GOT3 (cell line): ENCODE measurements at regions not wholly inside any gene's neighbourhood (a gene's known extent, or its start where the extent isn't known, plus 50 kb on each side); places are given as distances from the start of the nearest gene placed in this dataset.

Experiments
- DNase-seq: peaks from one replicate; lab custom pipeline; 2025; ENCODE audit warnings: mixed read lengths; lab: John Stamatoyannopoulos, UW

DNA sequence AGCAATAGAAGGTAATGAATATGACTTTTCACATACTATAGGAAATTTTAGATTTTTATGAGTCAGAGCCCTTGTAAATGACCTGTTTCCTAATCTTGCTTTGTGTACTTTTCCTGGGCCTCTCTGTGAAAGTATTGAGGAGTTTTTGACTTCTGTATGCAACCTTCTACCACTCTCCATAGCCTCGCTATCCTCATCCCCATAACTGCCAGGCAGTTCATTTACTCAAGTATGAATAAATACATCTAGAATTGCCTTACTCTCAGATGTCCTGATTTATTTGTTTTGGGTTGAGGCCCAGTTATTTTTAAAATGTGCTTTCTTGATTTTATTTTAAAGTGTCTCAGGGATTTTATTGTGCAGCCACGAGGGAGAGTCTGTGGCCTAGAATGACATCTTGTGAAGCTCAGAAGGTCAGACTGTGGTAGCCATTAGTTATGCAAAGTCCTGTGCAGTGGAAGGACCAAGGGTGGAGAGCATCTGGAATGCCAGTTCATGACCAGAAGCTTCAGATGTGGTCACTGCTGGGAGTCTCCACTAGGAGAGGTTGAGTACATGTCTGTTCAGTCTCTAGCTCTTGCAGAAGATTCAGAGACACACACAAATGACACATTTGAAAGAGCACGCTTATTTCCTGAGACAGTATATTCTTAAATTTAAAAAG lies 346.2 kb upstream of the IMPG1 start:
- no peak for DNase-seq

DNA sequence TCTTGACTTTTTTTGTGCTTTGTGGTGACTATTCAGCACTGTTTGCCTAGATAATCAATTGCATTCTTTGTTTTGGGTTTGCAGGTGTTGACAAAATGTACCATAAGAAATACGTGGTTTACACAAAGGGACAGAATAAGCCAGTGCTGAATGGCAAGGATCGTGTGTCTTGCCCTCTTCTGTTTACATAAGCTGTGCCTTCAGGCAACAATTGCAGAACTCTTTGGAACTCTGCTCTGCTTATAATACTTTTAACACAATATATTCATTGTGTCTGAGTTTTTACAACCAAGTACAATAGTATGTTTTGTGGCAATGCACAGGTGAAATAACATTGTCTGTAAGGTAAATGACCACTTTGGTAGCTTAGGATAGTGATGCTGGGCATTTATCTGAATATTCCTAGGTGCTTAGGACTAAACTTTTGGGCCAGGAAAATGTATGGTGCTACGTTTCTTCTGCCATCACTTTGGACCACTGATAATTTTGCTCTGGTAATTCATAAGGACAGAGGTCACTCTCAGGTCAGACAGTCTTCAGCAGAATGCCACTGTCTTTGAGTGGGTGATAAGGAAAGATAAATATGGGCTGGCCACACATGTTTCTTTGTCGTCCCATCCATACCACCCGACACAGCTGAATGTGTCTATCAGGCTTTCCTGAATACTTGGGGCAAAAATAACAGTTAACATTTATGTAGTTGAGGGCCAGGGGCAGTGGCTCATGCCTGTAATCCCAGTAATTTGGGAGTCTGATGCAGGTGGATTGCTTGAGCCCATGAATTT lies 344.6 kb upstream of the IMPG1 start:
- no peak for DNase-seq

DNA sequence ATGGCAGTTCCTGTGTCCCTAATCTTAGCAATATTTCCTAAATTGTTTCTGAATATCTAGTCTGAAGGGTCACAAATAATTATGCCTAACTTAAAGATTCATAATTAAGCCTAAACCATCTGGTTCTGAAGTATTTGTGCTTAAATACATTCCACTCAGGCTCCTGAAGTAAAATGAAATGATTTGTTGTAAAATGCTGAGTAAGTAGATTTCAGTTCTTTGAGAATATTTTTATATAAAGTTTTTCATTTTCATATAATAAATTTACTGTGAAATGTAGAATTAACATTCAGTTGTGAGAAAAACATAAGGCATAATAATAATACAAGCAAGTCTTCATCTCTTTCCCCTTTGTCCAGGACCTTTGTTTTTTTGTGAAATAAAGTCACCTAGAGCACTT lies 330.6 kb upstream of the IMPG1 start:
- DNase-seq, result no peak

DNA sequence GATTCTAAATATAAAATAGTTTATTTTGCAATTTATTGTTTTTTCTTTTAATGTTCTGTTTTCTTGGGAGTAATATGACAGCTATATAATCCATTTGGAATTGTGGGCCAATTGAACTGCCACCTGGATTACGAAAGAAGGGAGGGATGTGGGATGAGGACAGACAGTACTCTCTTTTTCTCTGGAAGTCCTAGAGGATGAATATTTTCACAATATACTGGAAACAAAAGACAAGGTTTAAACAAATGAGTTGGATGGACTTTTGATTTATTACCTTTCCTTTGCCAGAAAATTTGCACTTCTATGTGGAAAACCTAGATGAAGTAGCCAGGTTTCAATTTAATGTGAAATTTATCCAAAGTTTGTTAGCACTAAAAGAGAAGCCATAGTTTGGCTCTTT lies 325.5 kb upstream of the IMPG1 start:
- DNase-seq, result no peak

DNA sequence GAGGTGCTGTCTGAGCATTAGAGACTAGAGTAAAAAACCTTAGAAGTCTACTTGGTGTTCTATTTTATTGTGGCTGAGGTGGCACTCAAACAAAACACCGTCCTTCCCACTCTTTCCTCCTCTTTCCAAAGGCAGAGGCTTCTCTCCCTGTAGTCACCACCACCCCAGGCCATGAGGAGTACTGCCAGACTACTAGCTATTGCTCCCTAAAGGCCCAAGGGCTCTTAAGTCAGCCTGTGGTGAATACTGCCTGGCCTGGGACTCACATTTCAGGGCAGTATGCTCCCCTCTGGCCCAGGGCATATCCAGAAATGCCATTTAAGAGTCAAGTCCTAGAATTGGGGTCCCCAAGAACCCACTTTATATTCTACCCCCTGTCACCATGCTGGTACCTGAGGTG lies 309.7 kb upstream of the IMPG1 start:
- DNase-seq, result no peak

DNA sequence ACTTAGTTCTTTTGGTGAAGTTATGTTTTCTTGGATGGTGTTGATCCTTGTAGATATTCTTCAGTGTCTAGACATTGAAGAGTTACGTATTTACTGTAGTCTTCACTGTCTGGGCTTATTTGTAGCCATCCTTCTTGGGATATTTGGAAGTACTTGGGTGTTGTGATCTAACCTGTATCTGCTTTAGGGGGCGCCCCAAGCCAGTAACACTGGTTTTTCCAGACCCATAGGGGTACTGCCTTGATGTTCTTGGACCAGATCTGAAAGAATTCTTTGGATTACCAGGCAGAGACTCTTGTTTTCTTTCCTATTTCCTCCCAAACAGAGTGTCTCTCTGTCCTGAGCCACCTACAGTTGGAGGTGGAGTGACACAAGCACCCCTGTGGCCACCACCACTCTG lies 309.1 kb upstream of the IMPG1 start:
- DNase-seq, result no peak

DNA sequence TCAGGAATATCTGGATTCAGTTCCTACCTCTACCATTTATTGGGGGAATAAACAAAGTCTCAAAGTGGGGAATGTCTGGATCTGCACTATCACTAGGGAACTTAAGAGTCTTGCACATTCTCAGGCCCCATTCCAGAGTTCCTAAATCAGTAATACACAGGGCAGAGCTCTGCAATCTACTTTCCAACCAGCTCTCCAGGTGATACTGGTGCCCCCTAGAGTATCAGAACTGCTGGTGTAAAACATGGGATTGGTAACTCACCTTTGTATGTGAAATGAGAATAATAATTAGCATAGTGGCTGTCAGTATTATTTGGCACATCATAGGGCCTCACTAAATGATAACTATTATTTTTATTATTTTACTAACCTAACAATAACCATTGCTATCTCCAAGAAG lies 278.8 kb upstream of the IMPG1 start:
- DNase-seq, result no peak

DNA sequence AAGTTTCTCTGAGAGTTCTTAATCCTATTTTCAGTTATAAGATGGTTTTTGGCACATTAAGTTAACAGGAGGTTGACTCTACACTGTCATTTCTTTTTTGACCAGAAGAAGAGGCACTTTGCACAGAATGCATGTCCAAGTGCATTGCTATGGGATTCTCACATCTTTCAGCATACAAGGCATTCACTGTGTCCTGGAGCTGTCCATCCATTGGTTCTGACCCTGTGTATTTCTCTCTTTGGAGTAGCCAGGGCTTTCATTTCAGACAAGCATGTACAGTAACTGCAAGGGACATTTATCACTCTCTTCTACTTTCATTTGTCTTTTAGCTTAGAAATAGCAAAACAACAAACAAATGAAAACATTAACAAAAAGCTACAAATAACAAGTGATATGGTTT lies 275.1 kb upstream of the IMPG1 start:
- DNase-seq, result no peak

DNA sequence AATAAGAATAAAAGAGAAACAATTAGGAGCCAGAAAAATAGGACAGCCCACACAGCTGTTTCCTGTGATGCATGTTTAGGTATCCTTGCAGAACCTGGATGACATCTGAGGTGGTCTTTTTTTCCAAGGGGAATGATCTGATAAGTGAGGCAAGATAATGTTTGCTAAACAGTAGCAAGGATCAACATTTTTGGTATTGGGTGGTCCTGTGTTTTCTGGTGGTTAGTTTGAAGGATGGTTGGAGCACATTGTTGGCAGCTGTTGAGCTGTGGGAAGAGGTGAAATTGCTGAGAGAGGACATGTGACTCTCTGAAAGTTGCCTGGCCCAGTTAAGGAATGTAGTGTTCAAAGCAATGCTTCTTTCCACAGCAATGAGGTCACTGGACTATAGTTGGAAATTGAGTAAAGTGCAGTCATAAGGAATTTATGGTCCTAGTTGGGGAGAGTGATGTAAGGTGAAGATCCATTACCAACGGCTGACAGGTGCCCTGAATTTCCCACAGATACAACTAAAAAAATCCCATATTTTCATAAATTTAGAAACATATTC lies 270.2 kb upstream of the IMPG1 start:
- DNase-seq, result no peak

DNA sequence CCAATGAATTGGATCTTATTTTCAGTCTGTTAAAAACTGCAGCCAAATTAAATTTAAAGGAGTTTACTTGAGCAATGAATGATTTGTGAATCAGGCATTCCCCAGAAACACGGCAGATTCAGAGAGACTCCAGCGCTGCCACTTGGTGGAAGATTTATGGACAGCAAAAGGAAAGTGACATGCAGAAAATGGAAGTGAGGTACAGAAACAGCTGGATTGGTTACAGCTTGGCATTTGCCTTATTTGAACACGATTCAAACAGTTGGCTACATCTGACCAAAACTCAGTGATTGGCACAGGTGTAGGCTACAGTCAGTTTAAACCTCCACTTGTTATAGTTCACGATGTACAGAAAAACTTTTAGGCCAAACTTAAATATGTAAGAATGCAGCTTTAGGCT lies 257.6 kb upstream of the IMPG1 start:
- DNase-seq, result no peak

DNA sequence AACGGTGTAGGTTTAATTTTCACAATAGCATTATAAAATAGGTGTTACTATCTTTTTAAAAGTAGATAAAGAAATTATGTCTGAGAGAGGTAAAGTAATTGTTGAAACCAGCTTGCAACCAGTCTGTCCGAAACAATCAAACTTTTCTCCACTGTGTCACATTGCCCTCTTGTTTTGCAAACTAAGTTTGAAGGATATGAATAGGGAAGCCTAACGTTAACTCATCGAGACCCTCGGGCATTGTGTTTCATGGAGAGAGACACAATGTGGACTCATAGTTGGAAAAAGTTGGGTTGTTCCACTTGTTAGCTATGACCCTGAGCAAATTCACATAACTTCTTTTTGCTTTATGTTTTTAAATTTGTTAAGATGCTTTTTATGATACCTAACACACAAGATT lies 254.4 kb upstream of the IMPG1 start:
- no peak for DNase-seq
